ENCODE measurements at regions not wholly inside any gene's neighbourhood (a gene's known extent, or its start where the extent isn't known, plus 50 kb on each side); places are given as distances from the start of the nearest gene placed in this dataset.
"Not testable (repeated sequence)": the region's sequence is repeated elsewhere in the genome, so short reads cannot be mapped to it uniquely, and the experiment has no call there.

DNA sequence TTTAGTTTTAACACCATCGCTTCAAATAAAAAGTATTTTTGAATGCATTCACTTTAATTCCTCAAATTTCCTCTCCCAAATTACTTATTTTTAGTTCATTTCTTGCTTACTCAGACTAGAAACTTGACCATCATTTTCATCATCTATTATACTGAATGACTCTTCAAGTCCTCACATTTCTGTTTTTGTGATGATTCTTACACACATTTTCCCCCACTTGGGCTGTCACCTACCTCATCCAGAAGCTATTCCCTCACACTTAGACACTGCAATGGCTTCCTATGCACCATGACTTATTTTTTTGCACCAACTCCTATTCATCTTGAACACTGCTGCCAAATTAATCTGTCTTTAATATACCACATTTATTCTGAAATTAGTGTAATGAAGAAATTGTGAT is 239.6 kb upstream of the DUSP10 start:
- TF ChIP-seq, protein P1, sequence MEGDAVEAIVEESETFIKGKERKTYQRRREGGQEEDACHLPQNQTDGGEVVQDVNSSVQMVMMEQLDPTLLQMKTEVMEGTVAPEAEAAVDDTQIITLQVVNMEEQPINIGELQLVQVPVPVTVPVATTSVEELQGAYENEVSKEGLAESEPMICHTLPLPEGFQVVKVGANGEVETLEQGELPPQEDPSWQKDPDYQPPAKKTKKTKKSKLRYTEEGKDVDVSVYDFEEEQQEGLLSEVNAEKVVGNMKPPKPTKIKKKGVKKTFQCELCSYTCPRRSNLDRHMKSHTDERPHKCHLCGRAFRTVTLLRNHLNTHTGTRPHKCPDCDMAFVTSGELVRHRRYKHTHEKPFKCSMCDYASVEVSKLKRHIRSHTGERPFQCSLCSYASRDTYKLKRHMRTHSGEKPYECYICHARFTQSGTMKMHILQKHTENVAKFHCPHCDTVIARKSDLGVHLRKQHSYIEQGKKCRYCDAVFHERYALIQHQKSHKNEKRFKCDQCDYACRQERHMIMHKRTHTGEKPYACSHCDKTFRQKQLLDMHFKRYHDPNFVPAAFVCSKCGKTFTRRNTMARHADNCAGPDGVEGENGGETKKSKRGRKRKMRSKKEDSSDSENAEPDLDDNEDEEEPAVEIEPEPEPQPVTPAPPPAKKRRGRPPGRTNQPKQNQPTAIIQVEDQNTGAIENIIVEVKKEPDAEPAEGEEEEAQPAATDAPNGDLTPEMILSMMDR (IDR thresholded peaks at IDR 0.05; ENCODE audit: extremely low read depth, missing control alignments), result no peak
- no peak for DNase-seq (ENCODE audit: low spot score)

DNA sequence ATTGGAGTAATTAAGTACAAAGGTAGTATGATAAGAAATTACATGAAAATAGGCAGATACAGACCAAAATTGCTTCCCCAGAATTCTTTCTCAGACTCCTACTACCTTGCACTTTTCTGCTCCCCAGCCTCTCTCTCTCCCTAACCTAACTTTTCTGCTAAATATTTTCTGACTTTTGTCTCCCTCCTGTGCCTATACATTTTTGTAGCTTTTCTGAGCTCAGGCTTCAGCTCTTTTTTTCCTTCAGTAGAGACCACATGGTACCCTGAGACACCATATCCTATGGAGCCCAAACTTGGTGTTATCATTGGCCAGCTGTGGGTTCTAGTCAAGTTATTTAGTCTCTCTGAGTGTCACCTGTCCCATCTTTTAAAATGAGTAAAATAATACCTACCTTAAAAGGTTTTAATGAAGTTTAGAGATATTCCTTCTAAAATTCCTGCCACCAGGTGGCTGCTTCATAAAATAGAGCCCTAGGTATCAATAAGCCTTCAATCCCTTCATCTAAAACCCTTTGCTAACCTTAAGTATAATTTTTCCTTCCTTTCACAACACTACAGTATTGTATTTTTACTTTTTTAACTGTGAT is 237.6 kb upstream of the DUSP10 start:
- DNase-seq (ENCODE audit: low spot score), result no peak
- TF ChIP-seq, protein P1 (IDR thresholded peaks at IDR 0.05; ENCODE audit: extremely low read depth, missing control alignments), result no peak

DNA sequence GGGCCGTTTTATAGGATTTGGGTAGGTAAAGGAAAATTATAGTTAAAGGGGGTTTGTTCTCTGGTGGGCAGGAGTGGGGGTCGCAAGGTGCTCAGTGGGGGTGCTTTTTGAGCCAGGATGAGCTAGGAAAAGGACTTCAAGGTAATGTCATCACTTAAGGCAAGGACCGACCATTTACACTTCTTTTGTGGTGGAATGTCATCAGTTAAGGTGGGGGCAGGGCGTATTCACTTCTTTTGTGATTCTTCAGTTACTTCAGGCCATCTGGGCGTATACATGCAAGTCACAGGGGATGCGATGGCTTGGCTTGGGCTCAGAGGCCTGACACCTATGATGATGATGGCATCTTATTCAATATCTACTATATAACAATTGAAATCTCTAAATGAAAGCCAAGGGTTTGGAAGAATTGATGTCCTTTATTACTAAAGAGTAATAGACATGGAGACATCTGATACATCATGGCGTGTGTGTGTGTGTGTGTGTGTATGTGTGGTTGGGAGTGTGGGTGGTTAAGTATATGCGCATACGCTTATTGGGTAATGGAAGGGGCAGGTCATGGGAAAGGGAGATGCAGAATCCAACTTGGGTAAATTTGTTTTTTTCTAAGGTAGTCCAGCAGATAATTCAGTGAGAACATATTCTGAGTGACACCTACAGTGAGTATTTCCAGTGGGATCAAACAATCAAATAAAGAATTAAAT is 236.9 kb upstream of the DUSP10 start:
- not testable (repeated sequence) for DNase-seq (ENCODE audit: low spot score)

DNA sequence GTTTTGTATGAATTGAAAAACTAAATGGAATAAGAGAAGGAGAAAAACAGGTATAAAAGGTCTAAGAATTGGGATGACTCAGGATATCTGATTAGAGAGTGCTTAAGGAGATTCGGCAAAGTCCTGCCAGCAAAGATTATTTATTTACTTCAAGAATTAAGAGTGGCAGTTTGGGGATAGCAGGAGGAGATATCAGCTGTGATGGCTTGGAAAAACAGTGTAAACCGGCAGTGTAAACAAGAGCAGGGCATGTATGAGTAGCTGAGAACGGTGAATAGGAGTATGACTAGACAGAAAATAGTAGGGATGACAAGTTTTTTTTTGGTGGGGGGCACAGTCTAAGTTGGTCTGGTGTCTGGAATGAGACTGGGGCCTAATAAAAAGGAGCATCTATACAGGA is 231.9 kb upstream of the DUSP10 start:
- not testable (repeated sequence) for DNase-seq (ENCODE audit: low spot score)

DNA sequence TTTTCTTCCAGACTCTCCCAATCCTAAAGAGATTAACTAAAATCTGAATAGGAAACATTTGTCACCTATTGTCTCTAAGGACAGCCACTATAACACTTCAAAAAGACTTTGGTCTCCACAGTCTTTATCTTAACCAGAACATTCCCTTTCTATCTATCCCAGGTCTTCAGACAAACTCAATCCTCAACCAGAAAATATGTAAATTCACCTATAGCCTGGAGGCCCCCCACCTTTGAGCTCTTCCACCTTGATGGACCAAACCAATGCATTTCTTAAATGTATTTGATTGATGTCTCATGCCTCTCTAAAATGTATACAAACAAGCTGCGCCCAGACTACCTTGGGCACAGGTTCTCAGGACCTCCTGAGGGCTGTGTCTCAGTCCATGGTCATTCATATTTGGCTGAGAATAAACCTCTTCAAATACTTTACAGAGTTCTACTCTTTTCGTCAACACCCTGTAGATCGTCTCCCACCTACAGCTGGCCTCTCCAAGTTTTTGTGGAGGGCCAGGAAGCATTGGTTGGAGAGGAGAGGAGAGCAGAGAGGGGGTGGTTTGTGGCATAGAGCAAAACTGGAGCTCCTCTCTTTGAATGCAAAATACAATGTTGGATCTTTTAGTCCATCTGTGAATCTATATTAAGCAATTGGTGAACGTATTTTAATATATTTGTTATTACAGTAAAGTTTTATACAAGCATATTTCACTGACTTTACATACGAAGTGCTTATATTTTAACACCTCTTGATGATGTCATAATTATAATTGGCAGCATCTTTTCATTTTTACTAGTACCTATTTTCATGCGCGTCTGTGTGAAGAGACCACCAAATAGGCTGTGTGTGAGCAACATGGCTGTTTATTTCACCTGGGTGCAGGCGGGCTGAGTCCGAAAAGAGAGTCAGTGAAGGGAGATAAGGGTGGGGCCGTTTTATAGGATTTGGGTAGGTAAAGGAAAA is 230.7 kb upstream of the DUSP10 start:
- no peak for DNase-seq (ENCODE audit: low spot score)
- TF ChIP-seq, protein P1 (IDR thresholded peaks at IDR 0.05; ENCODE audit: extremely low read depth, missing control alignments), result no peak

DNA sequence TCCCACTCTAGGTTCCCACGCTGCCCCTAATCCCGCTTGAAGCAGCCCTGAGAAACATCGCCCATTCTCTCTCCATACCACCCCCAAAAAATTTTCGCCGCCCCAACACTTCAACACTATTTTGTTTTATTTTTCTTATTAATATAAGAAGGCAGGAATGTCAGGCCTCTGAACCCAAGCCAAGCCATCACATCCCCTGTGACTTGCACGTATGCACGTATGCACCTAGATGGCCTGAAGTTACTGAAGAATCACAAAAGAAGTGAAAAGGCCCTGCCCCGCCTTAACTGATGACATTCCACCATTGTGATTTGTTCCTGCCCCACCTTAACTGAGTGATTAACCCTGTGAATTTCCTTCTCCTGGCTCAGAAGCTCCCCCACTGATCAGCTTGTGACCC is 229.1 kb upstream of the DUSP10 start:
- not testable (repeated sequence) for DNase-seq (ENCODE audit: low spot score)

DNA sequence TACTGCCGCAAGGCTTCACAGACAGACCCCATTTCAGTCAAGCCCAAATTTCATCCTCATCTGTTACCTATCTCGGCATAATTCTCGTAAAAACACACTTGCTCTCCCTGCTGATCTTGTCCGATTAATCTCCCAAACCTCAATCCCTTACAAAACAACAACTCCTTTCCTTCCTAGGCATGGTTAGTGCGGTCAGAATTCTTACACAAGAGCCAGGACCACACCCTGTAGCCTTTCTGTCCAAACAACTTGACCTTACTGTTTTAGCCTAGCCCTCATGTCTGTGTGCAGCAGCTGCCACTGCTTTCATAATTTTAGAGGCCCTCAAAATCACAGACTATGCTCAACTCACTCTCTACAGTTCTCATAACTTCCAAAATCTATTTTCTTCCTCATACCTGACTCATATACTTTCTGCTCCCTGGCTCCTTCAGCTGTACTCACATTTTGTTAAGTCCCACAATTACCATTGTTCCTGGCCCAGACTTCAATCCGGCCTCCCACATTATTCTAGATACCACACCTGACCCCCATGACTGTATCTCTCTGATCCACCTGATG is 227.5 kb upstream of the DUSP10 start:
- not testable (repeated sequence) for DNase-seq (ENCODE audit: low spot score)

DNA sequence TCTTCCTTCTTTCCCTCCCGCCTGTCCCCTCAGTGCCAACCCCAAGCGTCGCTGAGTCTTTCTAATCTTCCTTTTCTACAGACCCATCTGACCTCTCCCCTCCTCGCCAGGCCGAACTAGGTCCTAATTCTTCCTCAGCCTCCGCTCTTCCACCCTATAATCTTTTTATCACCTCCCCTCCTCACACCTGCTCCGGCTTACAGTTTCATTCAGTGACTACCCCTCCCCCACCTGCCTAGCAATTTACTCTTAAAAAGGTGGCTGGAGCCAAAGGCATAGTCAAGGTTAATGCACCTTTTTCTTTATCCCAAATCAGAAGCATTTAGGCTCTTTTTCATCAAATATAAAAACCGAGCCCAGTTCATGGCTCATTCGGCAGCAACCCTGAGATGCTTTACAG is 225.6 kb upstream of the DUSP10 start:
- not testable (repeated sequence) for DNase-seq (ENCODE audit: low spot score)

DNA sequence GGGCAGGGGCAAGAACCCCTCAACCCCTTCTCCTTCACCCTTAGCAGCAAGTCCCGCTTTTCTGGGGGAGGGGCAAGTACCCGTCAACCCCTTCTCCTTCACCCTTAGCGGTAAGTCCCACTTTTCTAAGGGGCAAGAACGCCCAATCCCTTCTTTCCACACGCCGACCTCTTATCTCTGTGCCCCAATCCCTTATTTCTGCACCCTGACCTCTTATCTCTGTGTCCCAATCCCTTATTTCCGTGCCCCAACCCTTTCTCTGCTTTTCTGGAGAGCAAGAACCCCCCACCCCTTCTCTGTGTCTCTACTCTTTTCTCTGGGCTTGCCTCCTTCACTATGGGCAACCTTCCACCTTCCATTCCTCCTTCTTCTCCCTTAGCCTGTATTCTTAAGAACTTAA is 225.0 kb upstream of the DUSP10 start:
- not testable (repeated sequence) for DNase-seq (ENCODE audit: low spot score)

DNA sequence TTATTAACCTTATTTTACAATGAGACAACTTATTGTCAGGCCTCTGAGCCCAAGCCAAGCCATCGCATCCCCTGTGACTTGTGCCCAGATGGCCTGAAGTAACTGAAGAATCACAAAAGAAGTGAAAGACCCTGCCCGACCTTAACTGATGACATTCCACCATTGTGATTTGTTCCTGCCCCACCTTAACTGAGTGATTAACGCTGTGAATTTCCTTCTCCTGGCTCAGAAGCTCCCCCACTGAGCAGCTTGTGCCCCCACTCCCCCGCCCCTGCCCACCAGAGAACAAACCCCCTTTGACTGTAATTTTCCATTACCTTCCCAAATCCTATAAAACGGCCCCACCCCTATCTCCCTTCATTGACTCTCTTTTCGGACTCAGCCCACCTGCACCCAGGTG is 224.0 kb upstream of the DUSP10 start:
- not testable (repeated sequence) for DNase-seq (ENCODE audit: low spot score)

DNA sequence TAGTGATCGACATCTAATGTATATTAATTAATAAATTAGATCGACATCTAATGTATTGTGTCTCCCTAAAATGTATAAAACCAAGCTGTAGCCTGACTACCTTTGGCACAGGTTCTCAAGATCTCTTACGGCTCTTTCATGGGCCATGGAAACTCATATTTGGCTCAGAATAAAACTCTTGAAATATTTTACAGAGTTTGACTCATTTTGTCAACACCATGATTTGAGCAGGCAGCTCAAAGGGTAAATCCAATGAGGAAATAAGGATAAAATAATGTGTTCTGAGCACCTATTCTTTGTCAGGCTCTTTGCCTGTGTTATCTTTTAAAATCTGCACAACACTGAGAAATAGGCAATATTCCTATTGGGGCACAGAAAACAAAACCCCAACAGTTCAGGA is 223.4 kb upstream of the DUSP10 start:
- no peak for DNase-seq (ENCODE audit: low spot score)
- TF ChIP-seq, protein P1 (IDR thresholded peaks at IDR 0.05; ENCODE audit: extremely low read depth, missing control alignments), result no peak

Data from GM20000 (cell line).